RCC 7860 (cell line): ENCODE measurements at regions not wholly inside any gene's neighbourhood (a gene's known extent, or its start where the extent isn't known, plus 50 kb on each side); places are given as distances from the start of the nearest gene placed in this dataset.

Experiments
- DNase-seq: peaks from one replicate; pipeline ENCODE4 v3.0.0-alpha.2; 2015; ENCODE audit warnings: low spot score
- FAIRE-seq: peaks from 2 replicates; lab custom pipeline; 2012; peaks lifted over from hg19 to GRCh38; lab: Jason Lieb, UNC

- FAIRE-seq (no peak), DNase-seq (no peak)
Measured at GRCh38 chr13:36750046-36750445, 69.0 kb upstream of the RFXAP start.

GRCh38 chr13:36750461-36750860 lies 68.6 kb upstream of the RFXAP start:
- no peak for FAIRE-seq
- DNase-seq, result no peak

DNA sequence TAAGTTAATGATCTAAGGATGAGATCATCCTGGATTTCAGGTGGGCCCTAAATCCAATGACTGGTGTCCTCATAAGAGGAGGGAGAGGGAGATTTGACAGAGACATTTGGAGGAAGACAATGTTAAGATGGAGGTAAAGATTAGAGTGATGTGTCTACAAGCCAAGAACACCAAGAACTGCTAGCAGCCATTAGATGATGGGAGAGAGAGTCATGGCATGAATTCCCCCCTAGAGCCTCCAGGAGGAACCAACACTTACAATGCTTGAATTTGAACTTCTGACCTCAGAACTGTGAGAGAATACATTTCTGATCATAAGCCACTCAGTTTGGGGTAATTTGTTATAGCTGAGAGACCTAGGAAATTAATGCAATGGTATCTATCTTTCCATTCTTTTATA lies 68.1 kb upstream of the RFXAP start:
- FAIRE-seq (no peak), DNase-seq (no peak)

DNA sequence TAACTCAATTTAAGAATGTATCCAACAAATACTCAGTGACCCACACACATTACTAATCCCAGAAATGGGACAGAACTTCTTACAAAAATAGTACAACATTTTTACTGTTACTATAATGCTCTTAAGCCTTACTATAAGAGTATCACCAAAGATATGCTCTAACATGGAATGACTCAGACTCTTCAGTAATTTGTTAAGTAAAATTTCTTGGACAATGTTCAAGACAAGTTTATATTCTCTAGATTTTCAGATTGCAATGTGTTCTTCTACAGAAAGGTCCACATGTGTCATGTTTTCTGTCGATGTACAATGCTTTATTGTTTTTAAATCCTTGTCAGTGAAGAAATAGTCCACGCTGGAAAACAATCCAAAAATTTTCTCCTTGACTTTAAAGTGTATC lies 66.3 kb upstream of the RFXAP start:
- no peak for DNase-seq
- FAIRE-seq, result no peak

- FAIRE-seq, result no peak
- no peak for DNase-seq
Measured at GRCh38 chr13:36753176-36753575, 65.8 kb upstream of the RFXAP start.

- FAIRE-seq (no peak), DNase-seq (no peak)
Measured at GRCh38 chr13:36758345-36758744, 60.7 kb upstream of the RFXAP start.

GRCh38 chr13:36763126-36763722 lies 55.8 kb upstream of the RFXAP start:
- FAIRE-seq (no peak), DNase-seq (no peak)

- DNase-seq (no peak), FAIRE-seq (no peak)
Measured at GRCh38 chr13:36764536-36764935, 54.5 kb upstream of the RFXAP start.

DNA sequence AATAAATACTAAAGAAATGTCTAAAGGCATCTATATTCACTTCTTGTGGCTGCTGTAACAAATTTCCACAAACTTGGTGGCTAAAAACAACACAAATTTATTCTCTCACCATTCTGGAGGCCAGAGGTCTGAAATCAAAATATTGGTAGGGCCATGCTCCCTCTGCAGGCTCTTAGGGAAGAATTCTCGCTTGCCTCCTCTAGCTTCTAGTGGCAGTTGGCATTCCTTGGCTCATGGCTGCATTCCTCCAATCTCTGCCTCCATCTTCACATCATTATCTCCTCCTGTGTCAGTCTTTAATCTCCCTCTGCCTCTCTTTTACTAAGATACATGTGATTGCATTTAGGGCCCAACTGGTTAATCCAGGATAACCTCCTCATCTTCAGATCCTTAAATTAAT lies 54.1 kb upstream of the RFXAP start:
- FAIRE-seq, result no peak
- no peak for DNase-seq

- peak; percentile 90 for FAIRE-seq
Measured at GRCh38 chr13:36766295-36766694, 52.7 kb upstream of the RFXAP start.

GRCh38 chr13:36767276-36767675 lies 51.7 kb upstream of the RFXAP start:
- FAIRE-seq, result no peak
- no peak for DNase-seq

More at GRCh38 chr13:36766295-36766694, 52.7 kb upstream of the RFXAP start:
- DNase-seq, result peak; percentile 82

DNA sequence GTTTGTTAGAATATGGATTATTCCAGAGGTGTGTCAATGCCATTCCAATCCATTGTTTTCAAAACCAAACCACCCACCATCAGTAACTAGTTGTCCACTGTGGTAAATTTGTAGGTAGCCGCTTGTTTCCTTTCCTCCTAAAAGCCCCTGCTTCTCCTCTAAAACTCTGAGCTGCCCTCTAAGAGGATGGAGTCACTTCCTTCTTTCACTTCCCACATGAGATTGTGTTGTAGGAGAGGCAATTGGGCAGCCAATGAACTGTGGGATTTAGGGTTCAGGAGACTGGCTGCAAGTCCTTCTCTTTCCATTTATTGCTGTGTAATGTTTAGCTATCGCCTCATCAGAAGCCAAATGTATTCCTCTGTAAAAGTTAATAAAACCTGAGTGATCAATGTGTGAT lies 49.9 kb upstream of the RFXAP start:
- no peak for FAIRE-seq
- DNase-seq, result no peak
